OCI-LY1 (cell line): ENCODE measurements at regions not wholly inside any gene's neighbourhood (a gene's known extent, or its start where the extent isn't known, plus 50 kb on each side); places are given as distances from the start of the nearest gene placed in this dataset.

Source experiments
- EZH2 ChIP-seq: fragments of 200-600 bp; sonication (generic), shearing (Covaris generic); IDR thresholded peaks from 2 replicates; pipeline ENCODE4 v1.8.0; 2017; ENCODE audit warnings: borderline replicate concordance, mixed run types, mild to moderate bottlenecking, antibody characterized with exemption, low read length, moderate library complexity, mixed read lengths
- TF ChIP-seq, protein P1 (sequence below): fragments of 200-600 bp; sonication (generic), shearing (Covaris generic); IDR thresholded peaks from 2 replicates; pipeline ENCODE4 v1.5.1; 2017; ENCODE audit warnings: mild to moderate bottlenecking, antibody characterized with exemption, low read length, moderate library complexity, mixed read lengths

DNA sequence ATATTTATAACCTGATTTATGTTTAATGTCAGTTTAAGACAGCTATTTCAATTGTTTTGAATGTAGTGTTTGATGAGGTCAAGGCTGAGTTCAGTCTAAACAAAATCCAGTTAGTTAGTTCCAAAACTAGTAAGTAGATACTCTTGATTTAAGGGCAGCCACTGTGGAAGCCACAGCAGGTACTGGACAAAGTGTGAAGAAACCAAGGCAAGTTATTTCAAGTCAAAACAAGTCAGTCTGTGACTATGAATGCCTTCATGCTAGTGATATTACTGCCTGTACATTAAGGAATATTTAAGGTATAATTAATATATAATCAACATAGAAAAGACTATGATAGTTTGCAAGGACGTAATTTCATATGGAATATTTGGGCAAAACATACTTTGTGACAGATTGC lies 362.3 kb downstream of the DMRTA1 start:
- TF ChIP-seq, protein P1, sequence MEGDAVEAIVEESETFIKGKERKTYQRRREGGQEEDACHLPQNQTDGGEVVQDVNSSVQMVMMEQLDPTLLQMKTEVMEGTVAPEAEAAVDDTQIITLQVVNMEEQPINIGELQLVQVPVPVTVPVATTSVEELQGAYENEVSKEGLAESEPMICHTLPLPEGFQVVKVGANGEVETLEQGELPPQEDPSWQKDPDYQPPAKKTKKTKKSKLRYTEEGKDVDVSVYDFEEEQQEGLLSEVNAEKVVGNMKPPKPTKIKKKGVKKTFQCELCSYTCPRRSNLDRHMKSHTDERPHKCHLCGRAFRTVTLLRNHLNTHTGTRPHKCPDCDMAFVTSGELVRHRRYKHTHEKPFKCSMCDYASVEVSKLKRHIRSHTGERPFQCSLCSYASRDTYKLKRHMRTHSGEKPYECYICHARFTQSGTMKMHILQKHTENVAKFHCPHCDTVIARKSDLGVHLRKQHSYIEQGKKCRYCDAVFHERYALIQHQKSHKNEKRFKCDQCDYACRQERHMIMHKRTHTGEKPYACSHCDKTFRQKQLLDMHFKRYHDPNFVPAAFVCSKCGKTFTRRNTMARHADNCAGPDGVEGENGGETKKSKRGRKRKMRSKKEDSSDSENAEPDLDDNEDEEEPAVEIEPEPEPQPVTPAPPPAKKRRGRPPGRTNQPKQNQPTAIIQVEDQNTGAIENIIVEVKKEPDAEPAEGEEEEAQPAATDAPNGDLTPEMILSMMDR = no peak
- TF ChIP-seq EZH2 = no peak
